WI38 (cell line): ENCODE measurements at regions not wholly inside any gene's neighbourhood (a gene's known extent, or its start where the extent isn't known, plus 50 kb on each side); places are given as distances from the start of the nearest gene placed in this dataset.

Experiments
- H3K4me3 ChIP-seq: 2 replicates; pipeline ENCODE4 v1.5.1; 2011; ENCODE audit warnings: low read depth, mild to moderate bottlenecking, control low read depth, low read length
- CTCF ChIP-seq: IDR thresholded peaks from 2 replicates; pipeline ENCODE4 v1.5.1; 2012; ENCODE audit warnings: low read depth, mild to moderate bottlenecking, control low read depth, low read length

GRCh38 chr13:86838411-86839120 lies 832.6 kb upstream of the SLITRK5 start:
- H3K4me3 ChIP-seq, result no peak overlapping the region
- no peak for TF ChIP-seq CTCF

GRCh38 chr13:86839221-86839620 lies 832.0 kb upstream of the SLITRK5 start:
- H3K4me3 ChIP-seq, result no peak overlapping the region
- no peak for TF ChIP-seq CTCF

GRCh38 chr13:86840250-86841191 lies 830.6 kb upstream of the SLITRK5 start:
- TF ChIP-seq CTCF, result no peak
- no peak overlapping the region for H3K4me3 ChIP-seq

- H3K4me3 ChIP-seq, result no peak overlapping the region
- TF ChIP-seq CTCF, result no peak
Measured at GRCh38 chr13:86841264-86841663, 829.9 kb upstream of the SLITRK5 start.

- no peak for TF ChIP-seq CTCF
- no peak overlapping the region for H3K4me3 ChIP-seq
Measured at GRCh38 chr13:86846501-86846900, 824.7 kb upstream of the SLITRK5 start.

- TF ChIP-seq CTCF, result no peak
- no peak overlapping the region for H3K4me3 ChIP-seq
Measured at GRCh38 chr13:86848716-86849115, 822.5 kb upstream of the SLITRK5 start.

- TF ChIP-seq CTCF, result no peak
Measured at GRCh38 chr13:86856991-86857390, 814.2 kb upstream of the SLITRK5 start.

More at GRCh38 chr13:86856991-86857390, 814.2 kb upstream of the SLITRK5 start:
- no peak overlapping the region for H3K4me3 ChIP-seq
